ENCODE measurements at regions not wholly inside any gene's neighbourhood (a gene's known extent, or its start where the extent isn't known, plus 50 kb on each side); places are given as distances from the start of the nearest gene placed in this dataset.

GRCh38 chr6:11414176-11414963, 123.2 kb upstream of the TMEM170B start (continued):
- TF ChIP-seq ZNF614 (CRISPR knock-in tag; IDR thresholded peaks at IDR 0.05; ENCODE audit: borderline replicate concordance): peak; percentile 56
- TF ChIP-seq, protein P1, sequence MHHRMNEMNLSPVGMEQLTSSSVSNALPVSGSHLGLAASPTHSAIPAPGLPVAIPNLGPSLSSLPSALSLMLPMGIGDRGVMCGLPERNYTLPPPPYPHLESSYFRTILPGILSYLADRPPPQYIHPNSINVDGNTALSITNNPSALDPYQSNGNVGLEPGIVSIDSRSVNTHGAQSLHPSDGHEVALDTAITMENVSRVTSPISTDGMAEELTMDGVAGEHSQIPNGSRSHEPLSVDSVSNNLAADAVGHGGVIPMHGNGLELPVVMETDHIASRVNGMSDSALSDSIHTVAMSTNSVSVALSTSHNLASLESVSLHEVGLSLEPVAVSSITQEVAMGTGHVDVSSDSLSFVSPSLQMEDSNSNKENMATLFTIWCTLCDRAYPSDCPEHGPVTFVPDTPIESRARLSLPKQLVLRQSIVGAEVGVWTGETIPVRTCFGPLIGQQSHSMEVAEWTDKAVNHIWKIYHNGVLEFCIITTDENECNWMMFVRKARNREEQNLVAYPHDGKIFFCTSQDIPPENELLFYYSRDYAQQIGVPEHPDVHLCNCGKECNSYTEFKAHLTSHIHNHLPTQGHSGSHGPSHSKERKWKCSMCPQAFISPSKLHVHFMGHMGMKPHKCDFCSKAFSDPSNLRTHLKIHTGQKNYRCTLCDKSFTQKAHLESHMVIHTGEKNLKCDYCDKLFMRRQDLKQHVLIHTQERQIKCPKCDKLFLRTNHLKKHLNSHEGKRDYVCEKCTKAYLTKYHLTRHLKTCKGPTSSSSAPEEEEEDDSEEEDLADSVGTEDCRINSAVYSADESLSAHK (CRISPR knock-in tag; IDR thresholded peaks at IDR 0.05; ENCODE audit: borderline replicate concordance): no peak
- TF ChIP-seq PAXIP1 (CRISPR knock-in tag; conservative IDR thresholded peaks at IDR 0.05): 0 out of 2 replicates have a peak, but pooled peaks have one; percentile 28
- TF ChIP-seq ELF3 (CRISPR knock-in tag; IDR thresholded peaks at IDR 0.05): peak; percentile 64
- TF ChIP-seq, protein P2, sequence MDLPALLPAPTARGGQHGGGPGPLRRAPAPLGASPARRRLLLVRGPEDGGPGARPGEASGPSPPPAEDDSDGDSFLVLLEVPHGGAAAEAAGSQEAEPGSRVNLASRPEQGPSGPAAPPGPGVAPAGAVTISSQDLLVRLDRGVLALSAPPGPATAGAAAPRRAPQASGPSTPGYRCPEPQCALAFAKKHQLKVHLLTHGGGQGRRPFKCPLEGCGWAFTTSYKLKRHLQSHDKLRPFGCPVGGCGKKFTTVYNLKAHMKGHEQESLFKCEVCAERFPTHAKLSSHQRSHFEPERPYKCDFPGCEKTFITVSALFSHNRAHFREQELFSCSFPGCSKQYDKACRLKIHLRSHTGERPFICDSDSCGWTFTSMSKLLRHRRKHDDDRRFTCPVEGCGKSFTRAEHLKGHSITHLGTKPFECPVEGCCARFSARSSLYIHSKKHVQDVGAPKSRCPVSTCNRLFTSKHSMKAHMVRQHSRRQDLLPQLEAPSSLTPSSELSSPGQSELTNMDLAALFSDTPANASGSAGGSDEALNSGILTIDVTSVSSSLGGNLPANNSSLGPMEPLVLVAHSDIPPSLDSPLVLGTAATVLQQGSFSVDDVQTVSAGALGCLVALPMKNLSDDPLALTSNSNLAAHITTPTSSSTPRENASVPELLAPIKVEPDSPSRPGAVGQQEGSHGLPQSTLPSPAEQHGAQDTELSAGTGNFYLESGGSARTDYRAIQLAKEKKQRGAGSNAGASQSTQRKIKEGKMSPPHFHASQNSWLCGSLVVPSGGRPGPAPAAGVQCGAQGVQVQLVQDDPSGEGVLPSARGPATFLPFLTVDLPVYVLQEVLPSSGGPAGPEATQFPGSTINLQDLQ (CRISPR knock-in tag; IDR thresholded peaks at IDR 0.05): no peak
- no peak for TF ChIP-seq MLLT10 (CRISPR knock-in tag; IDR thresholded peaks at IDR 0.05)
- no peak for TF ChIP-seq SIX4 (CRISPR knock-in tag; IDR thresholded peaks at IDR 0.05)
- no peak for TF ChIP-seq ZNF678 (CRISPR knock-in tag; IDR thresholded peaks at IDR 0.05)
- peak; percentile 48; the same call in 1 of the 2 replicates for TF ChIP-seq FOSL2 (CRISPR knock-in tag; IDR thresholded peaks at IDR 0.05)
- no peak for TF ChIP-seq SOX13 (IDR thresholded peaks at IDR 0.05)
- 0 out of 4 replicates have a peak, but pooled peaks of 1 of the 2 experiments have one; percentile 9 for TF ChIP-seq SOX13 (CRISPR knock-in tag; conservative IDR thresholded peaks at IDR 0.05 in 1 of 2, IDR thresholded peaks at IDR 0.05 in 1 of 2)
- TF ChIP-seq FOXA1 (IDR thresholded peaks at IDR 0.05): no peak
- TF ChIP-seq FOXA1 (CRISPR knock-in tag; IDR thresholded peaks at IDR 0.05): peak; percentile 61
- no peak for TF ChIP-seq MED8 (CRISPR knock-in tag; IDR thresholded peaks at IDR 0.05; ENCODE audit: insufficient replicate concordance)
- TF ChIP-seq FOXK1 (CRISPR knock-in tag; IDR thresholded peaks at IDR 0.05; ENCODE audit: borderline replicate concordance, low read depth): peak; percentile 59; the same call in 1 of the 2 replicates
- TF ChIP-seq XBP1 (CRISPR knock-in tag; IDR thresholded peaks at IDR 0.05): peak; percentile 99; the same call in 1 of the 2 replicates
- TF ChIP-seq ZNF234 (CRISPR knock-in tag; conservative IDR thresholded peaks at IDR 0.05): no peak
- TF ChIP-seq BORCS8-MEF2B (CRISPR knock-in tag; IDR thresholded peaks at IDR 0.05): no peak
- peak; percentile 50 for TF ChIP-seq TEAD3 (CRISPR knock-in tag; optimal IDR thresholded peaks at IDR 0.05; ENCODE audit: borderline replicate concordance)
- TF ChIP-seq TARDBP (CRISPR knock-in tag; IDR thresholded peaks at IDR 0.05): no peak
- TF ChIP-seq POGZ (CRISPR knock-in tag; IDR thresholded peaks at IDR 0.05): peak; percentile 83

Measured in HepG2 (cell line).